IMR-90 (cell line): ENCODE measurements at regions not wholly inside any gene's neighbourhood (a gene's known extent, or its start where the extent isn't known, plus 50 kb on each side); places are given as distances from the start of the nearest gene placed in this dataset.

Experiments
- ATAC-seq: fragments of 200-7000 bp; cut with Tn5 transposase; 2 replicates; pipeline ENCODE4 v1.9.1; 2020; ENCODE audit warnings: low read depth, mild to moderate bottlenecking, moderate library complexity
- BruUV-seq: library from RNA; stranded (reverse); fragments of 400-500 nt; replicated peaks from 2 replicates; lab custom pipeline; 2021; lab: Mats Ljungman, UMichigan
- CTCF ChIA-PET: fragments of 300-600 bp; formaldehyde crosslinking; extraction: SDS; loops from one replicate; lab custom pipeline; 2021; ENCODE audit warnings: antibody characterized with exemption; lab: Yijun Ruan, JAX
- POLR2A ChIA-PET: fragments of 300-600 bp; sonication (Branson Sonifier 250); formaldehyde crosslinking; loops from one replicate; lab custom pipeline; 2022; ENCODE audit warnings: antibody characterized with exemption; ENCODE audit not compliant: unreplicated experiment; lab: Charles Lee
- DNase-seq: peaks from one replicate; pipeline ENCODE4 v3.0.0; 2013
- H2AFZ ChIP-seq: replicated peaks from 2 replicates; pipeline ENCODE3; 2013; ENCODE audit warnings: low read length, mild to moderate bottlenecking; ENCODE audit not compliant: poor library complexity
- H2AK5ac ChIP-seq: 2 replicates; pipeline ENCODE4 v1.6.1; 2013; ENCODE audit warnings: low read depth, low read length, inconsistent platforms
- H2AK9ac ChIP-seq: replicated peaks from 2 replicates; pipeline ENCODE3; 2013; ENCODE audit warnings: mild to moderate bottlenecking, low read depth, low read length, moderate library complexity; ENCODE audit not compliant: poor library complexity
- H2BK120ac ChIP-seq: 2 replicates; pipeline ENCODE4 v1.6.1; 2013; ENCODE audit warnings: low read depth, low read length, inconsistent platforms
- H2BK15ac ChIP-seq: 3 replicates; pipeline ENCODE4 v1.6.1; 2013; ENCODE audit warnings: low read depth, low read length, inconsistent platforms
- H2BK20ac ChIP-seq: 2 replicates; pipeline ENCODE4 v1.6.1; 2013; ENCODE audit warnings: low read depth, mild to moderate bottlenecking, inconsistent platforms, low read length, moderate library complexity
- H2BK5ac ChIP-seq: 2 replicates; pipeline ENCODE4 v1.6.1; 2013; ENCODE audit warnings: mild to moderate bottlenecking, low read depth, low read length, inconsistent platforms; ENCODE audit not compliant: poor library complexity, severe bottlenecking
- H3K14ac ChIP-seq: replicated peaks from 2 replicates; pipeline ENCODE4 v1.6.1; 2013; ENCODE audit warnings: low read depth, low read length, inconsistent platforms
- H3K18ac ChIP-seq: 2 replicates; pipeline ENCODE4 v1.6.1; 2013; ENCODE audit warnings: low read depth, low read length, control low read depth
- H3K23ac ChIP-seq: 2 replicates; pipeline ENCODE4 v1.6.1; 2013; ENCODE audit warnings: low read depth, low read length, inconsistent platforms
- H3K27ac ChIP-seq: 2 replicates; pipeline ENCODE4 v1.5.1; 2013; ENCODE audit warnings: mild to moderate bottlenecking, control low read depth, low read length; ENCODE audit not compliant: insufficient read depth
- H3K27me3 ChIP-seq: 2 replicates; pipeline ENCODE4 v1.6.1; 2013; ENCODE audit warnings: low read length; ENCODE audit not compliant: control insufficient read depth, insufficient read depth
- H3K36me3 ChIP-seq: 2 replicates; pipeline ENCODE4 v1.6.1; 2013; ENCODE audit warnings: low read length, mixed read lengths; ENCODE audit not compliant: control insufficient read depth, insufficient read depth
- H3K4ac ChIP-seq: 2 replicates; pipeline ENCODE4 v1.6.1; 2013; ENCODE audit warnings: low read depth, low read length, inconsistent platforms
- H3K4me1 ChIP-seq: 2 replicates; pipeline ENCODE4 v1.6.1; 2013; ENCODE audit warnings: low read length, mixed read lengths; ENCODE audit not compliant: control insufficient read depth, insufficient read depth
- H3K4me2 ChIP-seq: 2 replicates; pipeline ENCODE4 v1.6.1; 2013; ENCODE audit warnings: low read depth, mild to moderate bottlenecking, control low read depth, low read length, moderate library complexity
- H3K4me3 ChIP-seq: 2 replicates; pipeline ENCODE4 v1.5.1; 2013; ENCODE audit warnings: low read depth, mild to moderate bottlenecking, control low read depth, low read length, moderate library complexity; ENCODE audit not compliant: insufficient read depth
- H3K56ac ChIP-seq: 2 replicates; pipeline ENCODE4 v1.6.1; 2013; ENCODE audit warnings: low read length, inconsistent platforms; ENCODE audit not compliant: insufficient read depth; ENCODE audit errors: extremely low read depth
- H3K79me1 ChIP-seq, 2 experiments: 2 replicates each; pipeline ENCODE4 v1.6.1; 2013; ENCODE audit warnings: low read length in 2 of 2, inconsistent platforms in 1 of 2, low read depth in 1 of 2
- H3K9ac ChIP-seq: 2 replicates; pipeline ENCODE4 v1.6.1; 2013; ENCODE audit warnings: low read depth, low read length, control low read depth
- H3K9me1 ChIP-seq: 2 replicates; pipeline ENCODE4 v1.6.1; 2013; ENCODE audit warnings: low read length, inconsistent platforms; ENCODE audit not compliant: insufficient read depth
- H3K9me3 ChIP-seq: 2 replicates; pipeline ENCODE4 v1.6.1; 2013; ENCODE audit warnings: low read length; ENCODE audit not compliant: control insufficient read depth, insufficient read depth
- H4K20me1 ChIP-seq: 2 replicates; pipeline ENCODE4 v1.6.1; 2013; ENCODE audit warnings: low read length, inconsistent platforms; ENCODE audit not compliant: insufficient read depth
- H4K5ac ChIP-seq: 2 replicates; pipeline ENCODE4 v1.6.1; 2013; ENCODE audit warnings: mild to moderate bottlenecking, low read depth, low read length, control low read depth
- H4K8ac ChIP-seq, 2 experiments: 2 replicates each; pipeline ENCODE4 v1.6.1; 2013; ENCODE audit warnings: low read depth in 2 of 2, low read length in 2 of 2, control low read depth in 1 of 2, inconsistent platforms in 1 of 2
- H4K91ac ChIP-seq: 2 replicates; pipeline ENCODE4 v1.6.1; 2013; ENCODE audit warnings: low read depth, low read length, inconsistent platforms; ENCODE audit not compliant: insufficient read depth
- CHD1 ChIP-seq: IDR thresholded peaks from 2 replicates; pipeline ENCODE4 v1.6.1; 2012; ENCODE audit warnings: low read depth, low read length, improper control_type of control experiment
- MAFK ChIP-seq: IDR thresholded peaks from 2 replicates; pipeline ENCODE4 v1.6.1; 2012; ENCODE audit warnings: low read depth, low read length, improper control_type of control experiment
- WGBS, 2 experiments: methylation state at CpG; one replicate each; pipeline versions ENCODE4 v1.1.5 to v1.1.7; 2013; ENCODE audit warnings: missing lambda C conversion rate in 2 of 2; ENCODE audit not compliant: insufficient read length in 1 of 2; ENCODE audit errors: extremely low coverage in 2 of 2; 5-methylcytosine and 5-hydroxymethylcytosine counted together
- dilution Hi-C: fragments of 300-500 bp; cut with HindIII; formaldehyde crosslinking; loops from one replicate; pipeline ENCODE4 v1.14.3; 2018; ENCODE audit warnings: low sequenced_read_pairs; ENCODE audit not compliant: unreplicated experiment
- in situ Hi-C: fragments of 300-500 bp; cut with MboI; formaldehyde crosslinking; loops from 3 replicates; pipeline ENCODE4 v1.14.3; 2019; ENCODE audit warnings: low sequenced_read_pairs, inconsistent platforms, mixed read lengths
- intact Hi-C: fragments of 100-400 bp; cut with micrococcal nuclease; formaldehyde crosslinking; loops from 2 replicates; pipeline ENCODE4 v1.10.0; 2022

DNA sequence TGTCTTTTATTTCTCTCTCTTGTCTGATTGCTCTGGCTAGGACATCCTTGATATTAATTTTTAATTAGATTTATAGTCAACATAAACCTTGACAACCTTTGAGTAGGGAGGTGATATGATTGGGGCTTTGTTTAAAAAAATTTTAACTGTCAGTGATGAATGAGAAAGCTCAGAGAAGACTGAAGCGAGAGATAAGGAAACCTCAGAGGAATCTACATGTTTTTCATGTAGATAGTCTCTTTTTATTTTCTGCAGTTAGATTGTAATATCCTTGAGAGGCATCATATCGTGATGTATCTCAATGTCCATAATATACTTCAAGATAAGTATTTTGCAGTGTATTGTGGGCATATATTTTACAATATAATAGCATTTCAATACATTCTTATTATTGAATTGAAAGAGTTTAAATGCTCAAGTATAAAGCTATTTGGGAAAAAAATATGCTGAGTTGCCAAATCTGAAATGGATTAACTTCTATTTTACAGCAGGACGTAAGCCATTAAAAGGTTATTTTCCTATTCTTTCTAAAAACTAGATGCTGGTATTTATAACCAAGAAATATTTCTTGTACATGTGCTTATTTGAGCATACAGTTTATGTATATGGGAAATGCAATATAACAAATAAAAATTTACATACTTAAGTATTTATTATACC, 802.4 kb upstream of the ADGRL4 start:
- no peaks in the 10 kb centered on the region for H3K36me3 ChIP-seq
- H3K9me3 ChIP-seq = no peaks in the 10 kb centered on the region; the same call in 1 of the 2 replicates
- no peak overlapping the region for H2BK20ac ChIP-seq
- peaks cover 2% of the 10 kb centered on the region; the same call in 1 of the 2 replicates for H3K4me1 ChIP-seq
- no peak overlapping the region for H2AK5ac ChIP-seq
- H2BK5ac ChIP-seq = no peak overlapping the region
- POLR2A ChIA-PET = no interaction called here
- no peak overlapping the region for H4K5ac ChIP-seq
- CTCF ChIA-PET = no interaction called here
- H3K9me1 ChIP-seq = no peaks in the 10 kb centered on the region
- H3K4ac ChIP-seq = no peak overlapping the region
- no peak overlapping the region for H2AK9ac ChIP-seq
- no peak overlapping the region for H3K14ac ChIP-seq
- no peak overlapping the region for H2BK120ac ChIP-seq
- in situ Hi-C loops = no loop called here
- H3K4me3 ChIP-seq = no peak overlapping the region
- no peaks in the 10 kb centered on the region for H3K79me1 ChIP-seq
- no peak overlapping the region for H3K9ac ChIP-seq
- WGBS, 2 experiments = no CpG with 5 or more reads among the region's 3 CpGs
- no peak overlapping the region for H3K4me2 ChIP-seq
- no peaks in the 10 kb centered on the region for H4K20me1 ChIP-seq
- H2AFZ ChIP-seq = no peak overlapping the region
- no TSS peak for BruUV-seq
- no peak overlapping the region for H3K27ac ChIP-seq
- ATAC-seq (no peak), DNase-seq (no peak)
- dilution Hi-C loops = no loop called here
- H4K91ac ChIP-seq = no peak overlapping the region
- H3K56ac ChIP-seq = no peak overlapping the region
- no peak overlapping the region for H4K8ac ChIP-seq
- H3K23ac ChIP-seq = no peak overlapping the region
- no peaks in the 10 kb centered on the region for H3K27me3 ChIP-seq
- intact Hi-C loops = no loop called here
- no peak overlapping the region for H2BK15ac ChIP-seq
- TF ChIP-seq CHD1 (no peak), MAFK (peak; percentile 82)
- H3K18ac ChIP-seq = no peak overlapping the region
